T-helper 2 cell treated with Interferon-gamma antibody and Interleukin-4, amounts not matched to agents 5 μg/mL and 100 μg/mL, for 36 hours (primary cell): ENCODE measurements at regions not wholly inside any gene's neighbourhood (a gene's known extent, or its start where the extent isn't known, plus 50 kb on each side); places are given as distances from the start of the nearest gene placed in this dataset.
"Not testable (repeated sequence)": the region's sequence is repeated elsewhere in the genome, so short reads cannot be mapped to it uniquely, and the experiment has no call there.

Source experiments
- DNase-seq: peaks from one replicate; pipeline ENCODE4 v3.0.0; 2021; ENCODE audit warnings: low spot score
- H3K27ac Mint-ChIP-seq: one replicate; pipeline ENCODE4 v1.8.0; 2021; ENCODE audit warnings: mild to moderate bottlenecking, mixed read lengths
- H3K27me3 Mint-ChIP-seq: one replicate; pipeline ENCODE4 v1.8.0; 2021; ENCODE audit warnings: low read depth, mixed read lengths
- H3K36me3 Mint-ChIP-seq: one replicate; pipeline ENCODE4 v1.8.0; 2021; ENCODE audit warnings: low read depth, mixed read lengths
- H3K4me1 Mint-ChIP-seq: one replicate; pipeline ENCODE4 v1.8.0; 2021; ENCODE audit warnings: low read depth, mixed read lengths
- H3K4me3 Mint-ChIP-seq: one replicate; pipeline ENCODE4 v1.8.0; 2022; ENCODE audit warnings: mild to moderate bottlenecking, moderate library complexity, mixed read lengths
- H3K9me3 Mint-ChIP-seq: one replicate; pipeline ENCODE4 v1.8.0; 2021; ENCODE audit warnings: mixed read lengths

GRCh38 chr13:104936304-104936703, 1599.2 kb downstream of the EFNB2 start:
- no peak overlapping the region for H3K4me3 Mint-ChIP-seq
- no peaks in the 10 kb centered on the region for H3K27me3 Mint-ChIP-seq
- no peaks in the 10 kb centered on the region for H3K9me3 Mint-ChIP-seq
- no peaks in the 10 kb centered on the region for H3K4me1 Mint-ChIP-seq
- no peak for DNase-seq
- H3K36me3 Mint-ChIP-seq = no peaks in the 10 kb centered on the region
- H3K27ac Mint-ChIP-seq = no peak overlapping the region

DNA sequence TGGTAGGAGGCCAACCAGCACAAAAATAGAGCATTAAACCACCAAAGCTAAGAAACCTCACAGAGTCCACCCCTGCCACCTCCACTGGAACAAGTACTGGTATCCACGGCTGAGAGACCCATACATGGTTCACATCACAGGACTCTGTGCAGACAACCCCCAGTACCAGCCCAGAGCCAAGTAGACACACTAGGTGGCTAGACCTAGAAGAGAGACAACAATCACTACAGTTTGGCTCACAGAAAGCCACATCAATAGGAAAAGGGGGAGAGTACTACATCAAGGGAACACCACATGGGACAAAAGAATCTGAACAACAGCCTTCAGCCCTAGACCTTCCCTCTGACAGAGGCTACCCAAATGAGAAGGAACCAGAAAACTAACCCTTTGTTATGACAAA, 1614.9 kb downstream of the EFNB2 start:
- DNase-seq, H3K9me3 Mint-ChIP-seq, H3K4me1 Mint-ChIP-seq, H3K27ac Mint-ChIP-seq, H3K36me3 Mint-ChIP-seq, H3K27me3 Mint-ChIP-seq, H3K4me3 Mint-ChIP-seq: not testable (repeated sequence)

- Mint-ChIP-seq H3K36me3 (no peaks in the 10 kb centered on the region), H3K9me3 (peaks cover 3% of the 10 kb centered on the region), H3K27ac (no peak overlapping the region), H3K4me3 (no peak overlapping the region), H3K27me3 (no peaks in the 10 kb centered on the region), H3K4me1 (no peaks in the 10 kb centered on the region)
- DNase-seq = no peak
Observed at GRCh38 chr13:104920091-104920490, 1615.4 kb downstream of the EFNB2 start.

GRCh38 chr13:104900191-104900817, 1635.2 kb downstream of the EFNB2 start:
- no peaks in the 10 kb centered on the region for H3K36me3 Mint-ChIP-seq
- no peaks in the 10 kb centered on the region for H3K9me3 Mint-ChIP-seq
- H3K4me3 Mint-ChIP-seq = no peak overlapping the region
- no peaks in the 10 kb centered on the region for H3K27me3 Mint-ChIP-seq
- no peaks in the 10 kb centered on the region for H3K4me1 Mint-ChIP-seq
- no peak overlapping the region for H3K27ac Mint-ChIP-seq
- no peak for DNase-seq

GRCh38 chr13:104898484-104898883, 1637.0 kb downstream of the EFNB2 start:
- H3K36me3 Mint-ChIP-seq = no peaks in the 10 kb centered on the region
- H3K27ac Mint-ChIP-seq = no peak overlapping the region
- H3K4me3 Mint-ChIP-seq = no peak overlapping the region
- DNase-seq = no peak
- no peaks in the 10 kb centered on the region for H3K27me3 Mint-ChIP-seq
- H3K9me3 Mint-ChIP-seq = no peaks in the 10 kb centered on the region
- H3K4me1 Mint-ChIP-seq = no peaks in the 10 kb centered on the region

GRCh38 chr13:104895521-104895920, 1639.9 kb downstream of the EFNB2 start:
- DNase-seq = no peak
- Mint-ChIP-seq H3K27me3 (no peaks in the 10 kb centered on the region), H3K36me3 (no peaks in the 10 kb centered on the region), H3K4me1 (no peaks in the 10 kb centered on the region), H3K27ac (no peak overlapping the region), H3K4me3 (no peak overlapping the region), H3K9me3 (no peaks in the 10 kb centered on the region)

DNA sequence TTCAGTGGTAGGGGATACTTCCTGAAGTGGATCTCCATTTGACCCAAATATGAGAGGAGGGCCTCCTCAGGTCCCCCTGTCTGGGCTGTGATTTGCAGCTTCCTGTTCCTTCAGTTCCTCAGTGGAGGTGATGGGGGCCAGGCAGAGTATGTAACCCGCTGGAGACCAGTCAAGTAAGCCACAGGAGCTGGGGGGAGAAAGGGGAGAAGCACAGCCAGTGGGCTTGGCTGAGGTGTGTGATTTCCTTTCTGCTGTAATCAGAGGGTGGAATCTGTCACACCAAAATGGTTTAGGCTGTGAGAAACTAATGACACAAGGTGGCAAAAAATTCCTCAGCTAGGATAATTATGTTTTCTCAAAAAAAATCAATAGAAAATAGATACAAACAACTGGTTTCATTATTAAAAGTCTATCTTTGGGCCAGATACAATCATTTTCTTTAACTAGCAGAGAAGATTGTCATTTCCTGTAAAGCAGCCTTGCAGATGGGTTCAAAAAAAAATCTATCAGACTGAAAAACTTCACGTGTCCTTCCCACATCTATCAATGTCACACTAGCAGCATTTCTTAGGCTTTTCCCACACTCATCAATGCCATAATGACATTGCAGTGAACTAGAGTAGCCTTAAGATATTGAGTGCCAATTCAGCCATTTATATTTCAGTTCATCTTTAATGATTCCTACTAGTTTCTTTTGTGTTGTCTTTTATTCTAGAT, 1660.3 kb downstream of the EFNB2 start:
- H3K4me1 Mint-ChIP-seq = no peaks in the 10 kb centered on the region
- no peak overlapping the region for H3K27ac Mint-ChIP-seq
- no peak for DNase-seq

DNA sequence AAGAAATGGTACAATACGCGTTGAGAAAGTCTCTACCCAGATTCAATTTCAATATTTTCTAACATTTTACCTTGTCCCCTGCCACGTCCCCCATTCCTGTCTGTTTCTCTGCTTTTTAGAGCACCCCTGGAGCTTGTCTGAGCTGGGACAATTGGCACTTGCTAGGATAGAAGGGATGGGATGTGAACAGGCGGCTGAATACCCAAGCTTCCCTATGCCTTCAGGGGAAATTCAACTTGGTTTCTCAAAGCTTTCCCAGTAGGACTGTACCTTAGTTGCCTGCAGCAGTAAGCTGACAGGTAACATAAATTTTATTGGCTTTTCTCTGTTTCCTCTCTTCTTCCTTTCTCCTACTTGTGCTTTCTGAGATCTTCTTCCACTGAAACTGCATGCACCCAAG, 1663.3 kb downstream of the EFNB2 start:
- H3K27ac Mint-ChIP-seq = no peak overlapping the region
- H3K36me3 Mint-ChIP-seq = no peaks in the 10 kb centered on the region
- no peaks in the 10 kb centered on the region for H3K9me3 Mint-ChIP-seq
- no peaks in the 10 kb centered on the region for H3K27me3 Mint-ChIP-seq
- H3K4me3 Mint-ChIP-seq = no peak overlapping the region
- H3K4me1 Mint-ChIP-seq = no peaks in the 10 kb centered on the region
- DNase-seq = no peak

More for the DNA sequence above, 1660.3 kb downstream of the EFNB2 start:
- H3K27me3 Mint-ChIP-seq = no peaks in the 10 kb centered on the region
- no peak overlapping the region for H3K4me3 Mint-ChIP-seq
- no peaks in the 10 kb centered on the region for H3K36me3 Mint-ChIP-seq
- no peaks in the 10 kb centered on the region for H3K9me3 Mint-ChIP-seq

DNA sequence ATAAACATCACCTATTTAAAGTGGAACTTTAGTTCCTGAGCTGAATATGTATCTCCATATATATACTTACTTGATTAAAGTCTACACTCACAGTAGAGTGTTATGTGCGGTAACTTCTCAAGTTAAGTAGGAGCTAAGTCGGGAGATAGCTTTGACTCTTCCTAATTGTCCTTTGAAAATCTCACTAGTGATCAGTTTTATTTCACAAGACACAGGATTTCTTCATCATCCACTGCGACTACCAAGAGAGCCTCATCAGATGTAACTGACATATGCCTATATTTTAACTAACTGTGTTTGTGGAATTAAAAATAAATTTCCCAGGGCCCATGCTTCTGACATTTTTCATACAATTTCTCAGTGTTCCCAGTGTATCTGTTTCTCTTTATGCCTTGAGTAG, 1664.0 kb downstream of the EFNB2 start:
- Mint-ChIP-seq H3K9me3 (no peaks in the 10 kb centered on the region), H3K4me1 (no peaks in the 10 kb centered on the region), H3K27ac (no peak overlapping the region), H3K27me3 (no peaks in the 10 kb centered on the region), H3K4me3 (no peak overlapping the region), H3K36me3 (no peaks in the 10 kb centered on the region)
- DNase-seq = no peak

DNA sequence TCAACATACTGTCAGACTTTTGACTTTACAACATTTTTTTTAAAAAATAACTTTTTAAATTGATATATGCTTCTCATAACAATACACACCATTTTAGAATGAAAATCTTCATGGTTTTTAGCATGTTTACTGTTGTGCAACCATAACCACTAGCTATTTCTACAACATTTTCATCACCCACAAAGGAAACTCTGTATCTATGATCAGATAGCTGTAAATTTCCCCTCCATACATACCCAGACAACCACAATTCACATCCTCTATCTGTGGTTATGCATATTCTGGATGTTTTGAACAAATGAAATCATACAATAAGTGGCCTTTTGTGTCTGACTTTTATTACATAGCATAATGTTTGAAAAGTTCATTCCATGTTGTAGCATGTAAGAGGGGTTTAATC, 1666.0 kb downstream of the EFNB2 start:
- Mint-ChIP-seq H3K4me1 (no peaks in the 10 kb centered on the region), H3K27me3 (no peaks in the 10 kb centered on the region), H3K4me3 (no peak overlapping the region), H3K36me3 (no peaks in the 10 kb centered on the region), H3K9me3 (no peaks in the 10 kb centered on the region), H3K27ac (no peak overlapping the region)
- DNase-seq = no peak

DNA sequence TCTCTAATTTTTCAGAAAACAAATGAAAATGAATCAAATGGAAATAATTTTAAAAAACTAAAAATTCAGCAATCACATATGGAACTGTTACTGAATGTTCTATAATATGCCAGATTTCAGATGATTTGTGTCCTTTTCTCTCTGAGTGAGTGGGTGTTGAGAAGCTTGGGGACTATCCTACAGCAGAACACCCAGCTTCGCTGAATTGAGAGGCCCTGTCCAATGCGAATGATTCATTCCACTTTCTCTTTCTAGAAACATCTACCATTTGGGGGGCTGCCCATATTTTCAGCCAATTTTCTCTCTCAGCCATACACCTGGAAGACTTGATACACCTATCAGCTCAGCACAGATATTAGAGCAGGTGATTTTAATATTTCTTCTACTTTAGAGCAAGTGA, 1666.7 kb downstream of the EFNB2 start:
- H3K9me3 Mint-ChIP-seq = no peaks in the 10 kb centered on the region
- no peak overlapping the region for H3K4me3 Mint-ChIP-seq
- H3K27me3 Mint-ChIP-seq = no peaks in the 10 kb centered on the region
- no peaks in the 10 kb centered on the region for H3K36me3 Mint-ChIP-seq
- no peak for DNase-seq
- H3K27ac Mint-ChIP-seq = no peak overlapping the region
- H3K4me1 Mint-ChIP-seq = no peaks in the 10 kb centered on the region

GRCh38 chr13:104855581-104855980, 1679.9 kb downstream of the EFNB2 start:
- H3K4me1 Mint-ChIP-seq = no peaks in the 10 kb centered on the region
- H3K27ac Mint-ChIP-seq = no peak overlapping the region
- no peak for DNase-seq
- no peaks in the 10 kb centered on the region for H3K27me3 Mint-ChIP-seq
- H3K4me3 Mint-ChIP-seq = no peak overlapping the region
- H3K36me3 Mint-ChIP-seq = no peaks in the 10 kb centered on the region
- peaks cover 4% of the 10 kb centered on the region for H3K9me3 Mint-ChIP-seq

- H3K36me3 Mint-ChIP-seq = no peaks in the 10 kb centered on the region
- H3K27me3 Mint-ChIP-seq = no peaks in the 10 kb centered on the region
- no peak overlapping the region for H3K4me3 Mint-ChIP-seq
- DNase-seq = no peak
- no peak overlapping the region for H3K27ac Mint-ChIP-seq
- no peaks in the 10 kb centered on the region for H3K4me1 Mint-ChIP-seq
- H3K9me3 Mint-ChIP-seq = no peaks in the 10 kb centered on the region
Observed at GRCh38 chr13:104854698-104855097, 1680.8 kb downstream of the EFNB2 start.

DNA sequence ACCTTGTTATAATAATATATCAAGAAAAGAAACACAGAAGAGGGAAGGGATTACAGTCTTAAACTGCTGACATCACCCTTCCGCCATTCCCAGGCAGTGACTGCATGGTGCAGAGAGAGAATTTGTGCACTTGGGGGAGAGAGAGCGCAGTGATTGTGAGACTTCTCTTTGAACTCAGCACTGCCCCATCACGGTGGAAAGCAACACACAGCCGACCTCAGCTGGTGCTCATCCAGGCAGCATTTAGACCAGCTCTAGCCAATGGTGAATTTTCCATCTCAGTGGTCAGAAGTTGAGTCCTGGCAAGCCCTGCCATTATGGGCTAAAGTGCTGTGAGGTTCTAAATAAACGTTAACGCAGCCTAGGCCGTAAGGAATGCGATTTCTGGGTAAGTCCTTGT, 1681.5 kb downstream of the EFNB2 start:
- H3K27me3 Mint-ChIP-seq = no peaks in the 10 kb centered on the region
- no peak overlapping the region for H3K4me3 Mint-ChIP-seq
- no peaks in the 10 kb centered on the region for H3K36me3 Mint-ChIP-seq
- H3K27ac Mint-ChIP-seq = no peak overlapping the region
- H3K9me3 Mint-ChIP-seq = no peaks in the 10 kb centered on the region
- no peak for DNase-seq
- H3K4me1 Mint-ChIP-seq = no peaks in the 10 kb centered on the region

GRCh38 chr13:104847922-104848321, 1687.5 kb downstream of the EFNB2 start:
- Mint-ChIP-seq H3K27me3 (no peaks in the 10 kb centered on the region), H3K4me1 (no peaks in the 10 kb centered on the region), H3K9me3 (no peaks in the 10 kb centered on the region), H3K4me3 (no peak overlapping the region), H3K27ac (no peak overlapping the region), H3K36me3 (no peaks in the 10 kb centered on the region)
- DNase-seq = no peak
